OCI-LY7 (cell line): ENCODE measurements at regions not wholly inside any gene's neighbourhood (a gene's known extent, or its start where the extent isn't known, plus 50 kb on each side); places are given as distances from the start of the nearest gene placed in this dataset.

Source experiments
- BruUV-seq: library from RNA; stranded (reverse); fragments of 400-500 nt; replicated peaks from 2 replicates; lab custom pipeline; 2021; lab: Mats Ljungman, UMichigan
- CTCF ChIA-PET: fragments of 300-600 bp; sonication (Branson Sonifier 250); formaldehyde crosslinking; loops from one replicate; lab custom pipeline; 2022; ENCODE audit warnings: antibody characterized with exemption; ENCODE audit not compliant: unreplicated experiment; lab: Charles Lee
- POLR2A ChIA-PET: fragments of 300-600 bp; sonication (Branson Sonifier 250); formaldehyde crosslinking; loops from one replicate; lab custom pipeline; 2022; ENCODE audit warnings: antibody characterized with exemption; lab: Charles Lee
- DNase-seq: peaks from one replicate; pipeline ENCODE4 v3.0.0-alpha.2; 2015; ENCODE audit warnings: low spot score
- H2AFZ ChIP-seq: fragments of 200-600 bp; sonication (generic), shearing (Covaris generic); 2 replicates; pipeline ENCODE4 v1.6.1; 2014; ENCODE audit warnings: mild to moderate bottlenecking, antibody characterized with exemption, low read length, moderate library complexity
- H3K27ac ChIP-seq: fragments of 200-600 bp; sonication (generic); 2 replicates; pipeline ENCODE4 v1.5.1; 2014; ENCODE audit warnings: mixed run types, low read depth, mild to moderate bottlenecking, moderate library complexity, low read length, inconsistent platforms; ENCODE audit not compliant: poor library complexity, severe bottlenecking
- H3K36me3 ChIP-seq: fragments of 200-600 bp; sonication (generic); 2 replicates; pipeline ENCODE4 v1.6.1; 2014; ENCODE audit warnings: mild to moderate bottlenecking, antibody characterized with exemption, low read length, moderate library complexity, mixed read lengths; ENCODE audit not compliant: insufficient read depth
- H3K4me1 ChIP-seq: fragments of 200-600 bp; sonication (generic); 2 replicates; pipeline ENCODE4 v1.5.1; 2014; ENCODE audit warnings: mild to moderate bottlenecking, low read length; ENCODE audit not compliant: insufficient read depth, poor library complexity, severe bottlenecking
- H3K4me2 ChIP-seq: fragments of 200-600 bp; sonication (generic); 2 replicates; pipeline ENCODE4 v1.6.1; 2014; ENCODE audit warnings: mild to moderate bottlenecking, low read length
- H3K4me3 ChIP-seq: fragments of 200-600 bp; sonication (generic); 2 replicates; pipeline ENCODE4 v1.5.1; 2014; ENCODE audit warnings: mild to moderate bottlenecking, low read depth, low read length; ENCODE audit not compliant: poor library complexity, severe bottlenecking
- H3K79me2 ChIP-seq: fragments of 200-600 bp; sonication (generic); 2 replicates; pipeline ENCODE4 v1.6.1; 2016; ENCODE audit warnings: low read depth, mild to moderate bottlenecking, low read length, moderate library complexity, mixed read lengths; ENCODE audit not compliant: insufficient read depth
- H3K9me2 ChIP-seq: fragments of 200-600 bp; sonication (generic); 2 replicates; pipeline ENCODE4 v1.6.1; 2016; ENCODE audit warnings: mild to moderate bottlenecking, low read length, mixed read lengths; ENCODE audit not compliant: insufficient read depth
- H3K9me3 ChIP-seq: fragments of 200-600 bp; sonication (generic); 2 replicates; pipeline ENCODE4 v1.6.1; 2014; ENCODE audit warnings: mild to moderate bottlenecking, mixed run types, low read length, mixed read lengths
- H4K20me1 ChIP-seq: fragments of 200-600 bp; sonication (generic); 2 replicates; pipeline ENCODE4 v1.6.1; 2014; ENCODE audit warnings: mild to moderate bottlenecking, antibody characterized with exemption, low read length, moderate library complexity, mixed read lengths; ENCODE audit not compliant: insufficient read depth
- EZH2phosphoT487 ChIP-seq: fragments of 200-600 bp; sonication (generic); IDR thresholded peaks from 2 replicates; pipeline ENCODE4 v1.6.1; 2018; ENCODE audit warnings: low read depth, borderline replicate concordance, mild to moderate bottlenecking, mixed run types, antibody characterized with exemption, low read length, moderate library complexity, mixed read lengths
- intact Hi-C: fragments of 100-400 bp; cut with micrococcal nuclease; formaldehyde crosslinking; loops from one replicate; pipeline ENCODE4 v1.10.0; 2022; ENCODE audit not compliant: unreplicated experiment
- TF ChIP-seq, protein P1 (sequence below): fragments of 200-600 bp; sonication (generic); conservative IDR thresholded peaks from 2 replicates; pipeline ENCODE4 v1.5.1; 2014; ENCODE audit warnings: mild to moderate bottlenecking, antibody characterized with exemption, low read length, moderate library complexity, mixed read lengths

DNA sequence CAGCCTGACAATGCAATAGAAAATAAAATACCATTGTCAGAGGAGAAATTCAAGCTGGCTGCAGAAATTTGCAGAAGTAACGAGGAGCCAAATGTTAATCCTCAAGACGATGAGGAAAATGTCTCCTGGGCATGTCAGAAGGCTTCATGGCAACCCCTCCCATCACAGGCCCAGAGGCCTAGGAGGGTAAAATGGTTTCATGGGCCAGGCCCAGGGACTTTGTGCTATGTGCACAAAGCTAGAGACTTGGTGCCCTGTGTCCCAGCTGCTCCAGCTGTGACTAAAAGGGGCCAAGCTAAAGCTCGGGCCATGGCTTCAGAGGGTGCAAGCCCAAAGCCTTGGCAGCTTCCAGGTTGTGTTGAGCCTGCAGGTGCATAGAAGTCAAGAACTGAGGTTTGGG, 431.7 kb downstream of the LMO7 start:
- Histone ChIP-seq H3K4me3 (no peak overlapping the region), H3K36me3 (no peaks in the 10 kb centered on the region), H3K4me1 (no peaks in the 10 kb centered on the region), H4K20me1 (no peaks in the 10 kb centered on the region), H2AFZ (no peak overlapping the region), H3K27ac (no peak overlapping the region), H3K79me2 (no peaks in the 10 kb centered on the region), H3K9me2 (no peaks in the 10 kb centered on the region), H3K9me3 (peaks cover 7% of the 10 kb centered on the region; the same call in 1 of the 2 replicates), H3K4me2 (no peak overlapping the region)
- POLR2A ChIA-PET: no interaction called here
- CTCF ChIA-PET: no interaction called here
- TF ChIP-seq, protein P1, sequence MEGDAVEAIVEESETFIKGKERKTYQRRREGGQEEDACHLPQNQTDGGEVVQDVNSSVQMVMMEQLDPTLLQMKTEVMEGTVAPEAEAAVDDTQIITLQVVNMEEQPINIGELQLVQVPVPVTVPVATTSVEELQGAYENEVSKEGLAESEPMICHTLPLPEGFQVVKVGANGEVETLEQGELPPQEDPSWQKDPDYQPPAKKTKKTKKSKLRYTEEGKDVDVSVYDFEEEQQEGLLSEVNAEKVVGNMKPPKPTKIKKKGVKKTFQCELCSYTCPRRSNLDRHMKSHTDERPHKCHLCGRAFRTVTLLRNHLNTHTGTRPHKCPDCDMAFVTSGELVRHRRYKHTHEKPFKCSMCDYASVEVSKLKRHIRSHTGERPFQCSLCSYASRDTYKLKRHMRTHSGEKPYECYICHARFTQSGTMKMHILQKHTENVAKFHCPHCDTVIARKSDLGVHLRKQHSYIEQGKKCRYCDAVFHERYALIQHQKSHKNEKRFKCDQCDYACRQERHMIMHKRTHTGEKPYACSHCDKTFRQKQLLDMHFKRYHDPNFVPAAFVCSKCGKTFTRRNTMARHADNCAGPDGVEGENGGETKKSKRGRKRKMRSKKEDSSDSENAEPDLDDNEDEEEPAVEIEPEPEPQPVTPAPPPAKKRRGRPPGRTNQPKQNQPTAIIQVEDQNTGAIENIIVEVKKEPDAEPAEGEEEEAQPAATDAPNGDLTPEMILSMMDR: no peak
- no peak for TF ChIP-seq EZH2phosphoT487
- BruUV-seq: no TSS peak
- intact Hi-C loops: no loop called here
- no peak for DNase-seq

DNA sequence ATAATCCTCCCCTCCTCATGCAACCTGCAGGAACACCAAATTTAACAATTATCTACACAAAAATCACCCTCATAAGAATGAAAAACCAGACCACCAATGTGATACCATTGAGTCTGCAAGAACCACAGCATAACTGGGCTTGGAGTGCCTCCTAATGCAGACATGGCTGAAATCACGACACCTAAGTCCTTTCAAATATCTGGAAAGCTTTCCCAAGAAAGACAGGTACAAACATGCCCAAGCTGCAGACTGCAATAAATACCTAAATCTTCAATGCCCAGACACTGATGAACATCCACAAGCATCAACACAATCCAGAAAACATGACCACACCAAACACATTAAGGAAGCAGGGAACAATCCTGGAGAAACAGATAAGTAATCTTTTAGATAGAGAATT, 417.1 kb downstream of the LMO7 start:
- Histone ChIP-seq H3K9me3 (no peaks in the 10 kb centered on the region), H3K4me3 (no peak overlapping the region), H3K9me2 (no peaks in the 10 kb centered on the region), H4K20me1 (no peaks in the 10 kb centered on the region), H3K36me3 (no peaks in the 10 kb centered on the region), H2AFZ (no peak overlapping the region), H3K79me2 (no peaks in the 10 kb centered on the region), H3K27ac (no peak overlapping the region), H3K4me2 (no peak overlapping the region), H3K4me1 (no peaks in the 10 kb centered on the region)
- POLR2A ChIA-PET: no interaction called here
- intact Hi-C loops: no loop called here
- CTCF ChIA-PET: no interaction called here
- no TSS peak for BruUV-seq
- no peak for DNase-seq
- TF ChIP-seq EZH2phosphoT487: no peak
- TF ChIP-seq, protein P1: no peak

DNA sequence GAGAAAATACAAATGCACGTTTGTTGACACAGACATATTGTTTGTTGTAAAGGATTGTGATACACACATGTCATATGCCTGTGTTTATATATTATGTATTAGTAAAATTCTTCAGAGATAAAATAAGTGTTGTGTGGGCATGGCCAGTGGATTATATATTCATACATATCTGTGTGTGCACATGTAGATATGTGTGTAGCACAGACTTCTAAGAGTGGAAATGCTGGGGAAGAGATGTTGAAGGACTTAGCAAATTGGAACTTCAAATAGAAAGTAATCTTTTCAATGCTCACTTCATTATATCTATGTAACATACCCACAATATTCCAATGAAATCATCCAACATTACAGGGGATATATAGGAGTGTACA, 413.2 kb downstream of the LMO7 start:
- TF ChIP-seq, protein P1: no peak
- no peak for TF ChIP-seq EZH2phosphoT487
- intact Hi-C loops: no loop called here
- H3K9me2 ChIP-seq: no peaks in the 10 kb centered on the region
- no peaks in the 10 kb centered on the region for H3K4me1 ChIP-seq
- ChIA-PET CTCF (no interaction called here), POLR2A (interaction anchor here (1.0 kb wide), 1 partner anchor 10 kb away, joined by 3 read pairs; no protein-coding TSS in a partner anchor)
- no peaks in the 10 kb centered on the region for H4K20me1 ChIP-seq
- no peaks in the 10 kb centered on the region for H3K79me2 ChIP-seq
- H2AFZ ChIP-seq: no peak overlapping the region
- no peaks in the 10 kb centered on the region for H3K9me3 ChIP-seq
- H3K27ac ChIP-seq: no peak overlapping the region
- DNase-seq: no peak
- BruUV-seq: no TSS peak
- no peaks in the 10 kb centered on the region for H3K36me3 ChIP-seq
- no peak overlapping the region for H3K4me3 ChIP-seq
- H3K4me2 ChIP-seq: no peak overlapping the region
